ENCODE measurements at regions not wholly inside any gene's neighbourhood (a gene's known extent, or its start where the extent isn't known, plus 50 kb on each side); places are given as distances from the start of the nearest gene placed in this dataset.
A peak's percentile ranks its signal among the peaks of the same experiment; 100 is the strongest.

DNA sequence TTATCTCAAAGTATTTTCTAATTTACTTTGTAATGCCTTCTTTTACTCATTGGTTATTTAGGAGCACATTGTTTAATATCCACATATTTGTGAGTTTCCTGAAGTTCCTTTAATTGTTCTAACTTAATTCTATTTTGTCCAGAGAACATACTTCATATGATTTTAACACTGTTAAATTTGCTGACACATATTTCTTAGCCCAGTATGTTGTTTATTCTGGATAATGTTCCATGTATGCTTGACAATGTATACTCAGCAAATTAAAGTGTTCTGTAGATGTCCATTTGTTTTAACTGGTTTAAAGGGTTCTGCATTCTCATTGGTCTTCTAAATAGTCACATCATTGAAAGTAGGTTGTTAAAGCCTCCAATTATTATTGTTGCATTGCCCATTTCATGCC lies 643.7 kb upstream of the NR5A2 start:
- H3K36me3 ChIP-seq (replicated peaks; ENCODE audit: low read depth, low read length) = no peaks in the 10 kb centered on the region
- H3K4me2 ChIP-seq (ENCODE audit: low read length) = no peak overlapping the region
- H3K27me3 ChIP-seq (ENCODE audit: low read depth, low read length) = no peaks in the 10 kb centered on the region
- no peak overlapping the region for H3K27ac ChIP-seq (ENCODE audit: low read length)
- H4K20me1 ChIP-seq (ENCODE audit: insufficient read depth, low read length) = no peaks in the 10 kb centered on the region
- no peak overlapping the region for H2AFZ ChIP-seq (ENCODE audit: low read depth, low read length)
- H3K9ac ChIP-seq (ENCODE audit: low read length) = no peak overlapping the region
- no peaks in the 10 kb centered on the region for H3K4me1 ChIP-seq (ENCODE audit: low read length)
- H3K9me3 ChIP-seq (ENCODE audit: insufficient read depth, low read length) = no peaks in the 10 kb centered on the region
- no peak overlapping the region for H3K4me3 ChIP-seq (ENCODE audit: low read length)
- no peak for TF ChIP-seq EZH2phosphoT487 (IDR thresholded peaks at IDR 0.05; ENCODE audit: low read depth)
- no peak for TF ChIP-seq CTCF (IDR thresholded peaks at IDR 0.05; ENCODE audit: low read depth, low read length)
- H3K79me2 ChIP-seq (ENCODE audit: low read length) = no peaks in the 10 kb centered on the region

- Histone ChIP-seq H3K4me3 (ENCODE audit: low read length) (no peak overlapping the region), H3K27me3 (ENCODE audit: low read depth, low read length) (no peaks in the 10 kb centered on the region), H3K9ac (ENCODE audit: low read length) (no peak overlapping the region), H4K20me1 (ENCODE audit: insufficient read depth, low read length) (no peaks in the 10 kb centered on the region), H3K9me3 (ENCODE audit: insufficient read depth, low read length) (no peaks in the 10 kb centered on the region), H3K4me2 (ENCODE audit: low read length) (no peak overlapping the region), H3K79me2 (ENCODE audit: low read length) (no peaks in the 10 kb centered on the region), H3K4me1 (ENCODE audit: low read length) (peaks cover 1% of the 10 kb centered on the region), H3K27ac (ENCODE audit: low read length) (no peak overlapping the region), H3K36me3 (replicated peaks; ENCODE audit: low read depth, low read length) (no peaks in the 10 kb centered on the region), H2AFZ (ENCODE audit: low read depth, low read length) (no peak overlapping the region)
- TF ChIP-seq CTCF (IDR thresholded peaks at IDR 0.05; ENCODE audit: low read depth, low read length) (no peak), EZH2phosphoT487 (IDR thresholded peaks at IDR 0.05; ENCODE audit: low read depth) (no peak)
Measured at GRCh38 chr1:199394856-199395255, 632.7 kb upstream of the NR5A2 start.

- H3K4me3 ChIP-seq (ENCODE audit: low read length) = no peak overlapping the region
- no peak overlapping the region for H2AFZ ChIP-seq (ENCODE audit: low read depth, low read length)
- H4K20me1 ChIP-seq (ENCODE audit: insufficient read depth, low read length) = no peaks in the 10 kb centered on the region
- H3K79me2 ChIP-seq (ENCODE audit: low read length) = no peaks in the 10 kb centered on the region
- H3K9me3 ChIP-seq (ENCODE audit: insufficient read depth, low read length) = no peaks in the 10 kb centered on the region
- no peak overlapping the region for H3K27ac ChIP-seq (ENCODE audit: low read length)
- H3K4me2 ChIP-seq (ENCODE audit: low read length) = no peak overlapping the region
- no peaks in the 10 kb centered on the region for H3K27me3 ChIP-seq (ENCODE audit: low read depth, low read length)
- peaks cover 14% of the 10 kb centered on the region for H3K4me1 ChIP-seq (ENCODE audit: low read length)
- TF ChIP-seq EZH2phosphoT487 (IDR thresholded peaks at IDR 0.05; ENCODE audit: low read depth) = no peak
- TF ChIP-seq CTCF (IDR thresholded peaks at IDR 0.05; ENCODE audit: low read depth, low read length) = no peak
- H3K9ac ChIP-seq (ENCODE audit: low read length) = no peak overlapping the region
- H3K36me3 ChIP-seq (replicated peaks; ENCODE audit: low read depth, low read length) = no peaks in the 10 kb centered on the region
Measured at GRCh38 chr1:199396456-199396855, 631.1 kb upstream of the NR5A2 start.

DNA sequence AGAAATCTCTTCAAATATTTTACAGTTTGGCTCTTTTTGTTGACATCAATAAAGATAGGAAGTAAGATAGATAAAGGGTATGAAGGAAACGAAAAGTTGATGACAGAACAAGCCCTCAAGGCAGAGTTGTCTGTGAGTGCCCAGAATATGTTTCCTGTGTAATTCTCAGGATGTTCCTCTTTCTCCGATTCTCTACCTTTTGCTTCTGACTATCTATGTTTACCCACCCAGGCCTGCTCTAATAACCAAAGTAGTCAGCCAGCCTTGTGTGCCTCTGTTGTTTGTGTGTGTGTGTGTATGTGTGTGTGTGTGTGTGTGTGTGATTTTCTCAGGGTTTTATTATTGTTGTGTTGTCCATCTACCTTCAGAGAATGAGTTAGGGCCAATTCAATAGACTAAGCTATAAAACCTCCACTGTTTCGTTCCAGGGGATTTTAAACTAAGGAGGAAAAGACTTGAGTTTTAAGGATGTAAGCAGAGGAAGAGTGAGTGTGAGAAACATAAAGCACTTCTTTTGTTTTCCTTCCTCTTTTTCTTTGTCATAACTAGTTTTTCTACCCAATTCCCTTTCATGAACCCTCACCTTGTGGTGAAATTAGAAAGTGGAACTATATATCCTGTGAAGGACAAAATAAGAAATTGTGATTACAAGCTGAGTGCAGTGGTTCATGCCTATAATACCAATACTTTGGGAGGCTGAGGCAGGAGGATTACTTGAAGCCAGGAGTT lies 627.4 kb upstream of the NR5A2 start:
- Histone ChIP-seq H2AFZ (ENCODE audit: low read depth, low read length) (no peak overlapping the region), H3K27ac (ENCODE audit: low read length) (no peak overlapping the region), H3K4me3 (ENCODE audit: low read length) (no peak overlapping the region), H4K20me1 (ENCODE audit: insufficient read depth, low read length) (no peaks in the 10 kb centered on the region), H3K27me3 (ENCODE audit: low read depth, low read length) (peaks cover 13% of the 10 kb centered on the region; the same call in 1 of the 2 replicates), H3K4me2 (ENCODE audit: low read length) (peak overlapping the region; percentile 42), H3K4me1 (ENCODE audit: low read length) (peaks cover 39% of the 10 kb centered on the region), H3K9me3 (ENCODE audit: insufficient read depth, low read length) (no peaks in the 10 kb centered on the region), H3K9ac (ENCODE audit: low read length) (no peak overlapping the region), H3K36me3 (replicated peaks; ENCODE audit: low read depth, low read length) (no peaks in the 10 kb centered on the region), H3K79me2 (ENCODE audit: low read length) (no peaks in the 10 kb centered on the region)
- no peak for TF ChIP-seq EZH2phosphoT487 (IDR thresholded peaks at IDR 0.05; ENCODE audit: low read depth)
- no peak for TF ChIP-seq CTCF (IDR thresholded peaks at IDR 0.05; ENCODE audit: low read depth, low read length)

All from OCI-LY3 (cell line).